ENCODE measurements at regions not wholly inside any gene's neighbourhood (a gene's known extent, or its start where the extent isn't known, plus 50 kb on each side); places are given as distances from the start of the nearest gene placed in this dataset.

DNA sequence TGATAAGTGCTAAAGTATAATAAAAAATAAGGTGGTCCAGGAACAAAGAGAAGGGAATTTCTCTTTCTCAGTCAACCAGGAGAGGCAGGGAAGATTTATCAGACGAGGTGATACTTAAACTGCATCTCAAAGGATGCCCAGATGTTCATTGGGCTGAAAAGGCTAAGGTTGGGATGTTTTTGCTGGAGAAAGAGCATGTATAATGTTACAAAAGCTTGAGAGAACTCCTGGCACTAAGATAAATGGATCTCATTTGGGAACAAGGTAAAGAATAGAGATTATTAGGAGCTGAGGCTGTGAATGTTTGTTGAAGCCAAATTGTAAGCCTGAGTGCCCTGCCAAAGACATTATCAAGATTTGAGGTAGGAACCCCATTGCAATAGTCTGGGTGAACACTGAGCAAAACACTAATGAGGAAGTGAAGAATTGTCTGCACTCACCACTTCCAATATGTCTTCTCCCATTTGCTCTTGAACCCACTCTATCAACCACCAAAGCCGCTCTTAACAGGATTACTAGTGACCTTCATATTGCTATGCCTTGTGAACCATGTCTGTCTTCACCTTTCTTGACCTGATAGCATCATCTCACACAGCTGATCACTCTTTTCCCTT is 149.0 kb upstream of the ARID2 start:
- Histone ChIP-seq H3K27ac (ENCODE audit: extremely low read depth, low read depth, low read length) (no peak overlapping the region), H3K4me1 (ENCODE audit: control insufficient read depth, insufficient read depth, low read length) (peaks cover 6% of the 10 kb centered on the region; the same call in 1 of the 2 replicates), H3K4me3 (ENCODE audit: low read depth, low read length) (no peak overlapping the region), H3K9me3 (ENCODE audit: control insufficient read depth, insufficient read depth, low read depth, low read length) (no peaks in the 10 kb centered on the region), H3K36me3 (ENCODE audit: control insufficient read depth in 2 of 2, insufficient read depth in 1 of 2, low read length in 2 of 2) (no peaks in the 10 kb centered on the region)
- TF ChIP-seq ZNF223 (tag by site-specific recombination; IDR thresholded peaks at IDR 0.05): no peak
- TF ChIP-seq ZNF2 (tag by site-specific recombination; IDR thresholded peaks at IDR 0.05): no peak
- no peak for TF ChIP-seq ZNF132 (tag by site-specific recombination; IDR thresholded peaks at IDR 0.05; ENCODE audit: borderline replicate concordance)
- TF ChIP-seq KLF16 (tag by site-specific recombination; IDR thresholded peaks at IDR 0.05): no peak
- no peak for TF ChIP-seq ZBTB20 (tag by site-specific recombination; IDR thresholded peaks at IDR 0.05)
- TF ChIP-seq, protein P1, sequence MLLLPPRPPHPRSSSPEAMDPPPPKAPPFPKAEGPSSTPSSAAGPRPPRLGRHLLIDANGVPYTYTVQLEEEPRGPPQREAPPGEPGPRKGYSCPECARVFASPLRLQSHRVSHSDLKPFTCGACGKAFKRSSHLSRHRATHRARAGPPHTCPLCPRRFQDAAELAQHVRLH (tag by site-specific recombination; IDR thresholded peaks at IDR 0.05): no peak
- TF ChIP-seq SP7 (tag by site-specific recombination; IDR thresholded peaks at IDR 0.05): no peak
- TF ChIP-seq, protein P2, sequence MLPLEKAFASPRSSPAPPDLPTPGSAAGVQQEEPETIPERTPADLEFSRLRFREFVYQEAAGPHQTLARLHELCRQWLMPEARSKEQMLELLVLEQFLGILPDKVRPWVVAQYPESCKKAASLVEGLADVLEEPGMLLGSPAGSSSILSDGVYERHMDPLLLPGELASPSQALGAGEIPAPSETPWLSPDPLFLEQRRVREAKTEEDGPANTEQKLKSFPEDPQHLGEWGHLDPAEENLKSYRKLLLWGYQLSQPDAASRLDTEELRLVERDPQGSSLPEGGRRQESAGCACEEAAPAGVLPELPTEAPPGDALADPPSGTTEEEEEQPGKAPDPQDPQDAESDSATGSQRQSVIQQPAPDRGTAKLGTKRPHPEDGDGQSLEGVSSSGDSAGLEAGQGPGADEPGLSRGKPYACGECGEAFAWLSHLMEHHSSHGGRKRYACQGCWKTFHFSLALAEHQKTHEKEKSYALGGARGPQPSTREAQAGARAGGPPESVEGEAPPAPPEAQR (tag by site-specific recombination; IDR thresholded peaks at IDR 0.05): no peak
- no peak for TF ChIP-seq ZNF501 (tag by site-specific recombination; IDR thresholded peaks at IDR 0.05)
- TF ChIP-seq ZNF654 (tag by site-specific recombination; IDR thresholded peaks at IDR 0.05; ENCODE audit: low read depth): no peak
- no peak for TF ChIP-seq SP3 (tag by site-specific recombination; IDR thresholded peaks at IDR 0.05)
- no peak for TF ChIP-seq ZNF776 (tag by site-specific recombination; IDR thresholded peaks at IDR 0.05; ENCODE audit: borderline replicate concordance)
- no peak for TF ChIP-seq ZNF624 (tag by site-specific recombination; IDR thresholded peaks at IDR 0.05)
- TF ChIP-seq ZNF837 (tag by site-specific recombination; IDR thresholded peaks at IDR 0.05): no peak
- TF ChIP-seq ZSCAN23 (tag by site-specific recombination; IDR thresholded peaks at IDR 0.05): no peak
- TF ChIP-seq ZNF670 (tag by site-specific recombination; IDR thresholded peaks at IDR 0.05; ENCODE audit: low read depth): no peak
- POLR2A ChIA-PET: no interaction called here
- CTCF ChIA-PET: interaction anchor here (1.0 kb wide), 1 partner anchor 36 kb away, joined by 3 read pairs; no protein-coding TSS in a partner anchor

DNA sequence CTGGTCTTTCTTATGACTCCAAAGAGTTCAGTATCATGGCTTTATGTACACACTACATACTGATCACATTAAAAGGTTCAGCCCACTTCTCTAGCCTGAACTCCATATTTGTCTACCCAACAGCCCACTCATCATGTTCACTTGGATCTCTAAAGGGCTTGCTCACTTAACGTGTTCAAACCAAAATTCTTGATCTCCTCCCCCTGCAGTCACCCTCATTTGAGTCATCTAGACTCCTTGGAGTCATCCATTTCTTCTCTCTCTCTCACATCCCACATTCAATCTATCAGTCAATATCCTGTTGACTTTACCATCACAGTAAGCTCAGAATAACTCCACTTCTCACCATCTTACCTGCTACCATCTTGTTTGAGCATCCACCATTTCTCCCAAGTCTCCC is 148.4 kb upstream of the ARID2 start:
- Histone ChIP-seq H3K4me1 (ENCODE audit: control insufficient read depth, insufficient read depth, low read length) (peaks cover 6% of the 10 kb centered on the region; the same call in 1 of the 2 replicates), H3K9me3 (ENCODE audit: control insufficient read depth, insufficient read depth, low read depth, low read length) (no peaks in the 10 kb centered on the region), H3K36me3 (ENCODE audit: control insufficient read depth in 2 of 2, insufficient read depth in 1 of 2, low read length in 2 of 2) (no peaks in the 10 kb centered on the region), H3K27ac (ENCODE audit: extremely low read depth, low read depth, low read length) (no peak overlapping the region), H3K4me3 (ENCODE audit: low read depth, low read length) (no peak overlapping the region)
- POLR2A ChIA-PET: no interaction called here
- CTCF ChIA-PET: interaction anchor here (1.0 kb wide), 1 partner anchor 37 kb away, joined by 3 read pairs; no protein-coding TSS in a partner anchor
- TF ChIP-seq, protein P3, sequence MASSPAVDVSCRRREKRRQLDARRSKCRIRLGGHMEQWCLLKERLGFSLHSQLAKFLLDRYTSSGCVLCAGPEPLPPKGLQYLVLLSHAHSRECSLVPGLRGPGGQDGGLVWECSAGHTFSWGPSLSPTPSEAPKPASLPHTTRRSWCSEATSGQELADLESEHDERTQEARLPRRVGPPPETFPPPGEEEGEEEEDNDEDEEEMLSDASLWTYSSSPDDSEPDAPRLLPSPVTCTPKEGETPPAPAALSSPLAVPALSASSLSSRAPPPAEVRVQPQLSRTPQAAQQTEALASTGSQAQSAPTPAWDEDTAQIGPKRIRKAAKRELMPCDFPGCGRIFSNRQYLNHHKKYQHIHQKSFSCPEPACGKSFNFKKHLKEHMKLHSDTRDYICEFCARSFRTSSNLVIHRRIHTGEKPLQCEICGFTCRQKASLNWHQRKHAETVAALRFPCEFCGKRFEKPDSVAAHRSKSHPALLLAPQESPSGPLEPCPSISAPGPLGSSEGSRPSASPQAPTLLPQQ (tag by site-specific recombination; IDR thresholded peaks at IDR 0.05): no peak

DNA sequence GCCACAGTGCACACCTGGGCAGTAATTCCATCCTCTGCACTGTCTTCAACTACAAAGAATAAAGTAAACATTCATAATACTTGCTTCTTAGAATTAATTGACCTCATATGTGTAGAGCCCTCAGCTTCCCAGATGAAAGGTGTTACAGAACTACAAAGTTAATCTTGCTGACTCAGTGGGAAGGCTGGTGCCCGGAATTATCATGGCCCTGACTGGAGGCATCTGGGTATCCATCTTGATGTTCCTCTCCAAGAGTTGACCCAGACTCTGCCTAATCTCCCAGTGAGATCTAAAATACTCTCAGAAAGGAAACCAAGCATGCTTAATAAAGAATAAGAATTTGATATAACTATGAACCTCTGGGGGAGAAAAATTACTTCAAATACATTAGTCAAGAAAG is 147.0 kb upstream of the ARID2 start:
- no peak overlapping the region for H3K4me3 ChIP-seq (ENCODE audit: low read depth, low read length)
- TF ChIP-seq ZNF837 (tag by site-specific recombination; IDR thresholded peaks at IDR 0.05): no peak
- ChIA-PET POLR2A (interaction anchor here (0.7 kb wide), 1 partner anchor 104 kb away, joined by 8 read pairs; no protein-coding TSS in a partner anchor), CTCF (interaction anchor here (0.6 to 1.2 kb wide), 3 partner anchors 38 to 436 kb away, joined by 3 to 4 read pairs (median 3); no protein-coding TSS in a partner anchor)
- no peaks in the 10 kb centered on the region for H3K9me3 ChIP-seq (ENCODE audit: control insufficient read depth, insufficient read depth, low read depth, low read length)
- H3K4me1 ChIP-seq (ENCODE audit: control insufficient read depth, insufficient read depth, low read length): peaks cover 6% of the 10 kb centered on the region; the same call in 1 of the 2 replicates
- H3K27ac ChIP-seq (ENCODE audit: extremely low read depth, low read depth, low read length): no peak overlapping the region
- H3K36me3 ChIP-seq (ENCODE audit: control insufficient read depth in 2 of 2, insufficient read depth in 1 of 2, low read length in 2 of 2): no peaks in the 10 kb centered on the region

Measured in HEK293 (cell line).